GM19035 (cell line): ENCODE measurements at regions not wholly inside any gene's neighbourhood (a gene's known extent, or its start where the extent isn't known, plus 50 kb on each side); places are given as distances from the start of the nearest gene placed in this dataset.
"Not testable (repeated sequence)": the region's sequence is repeated elsewhere in the genome, so short reads cannot be mapped to it uniquely, and the experiment has no call there.

ENCODE experiments used
- ATAC-seq: cut with Tn5 transposase; IDR thresholded peaks from one replicate; pipeline ENCODE4 v1.9.1; 2021; ENCODE audit not compliant: unreplicated experiment

DNA sequence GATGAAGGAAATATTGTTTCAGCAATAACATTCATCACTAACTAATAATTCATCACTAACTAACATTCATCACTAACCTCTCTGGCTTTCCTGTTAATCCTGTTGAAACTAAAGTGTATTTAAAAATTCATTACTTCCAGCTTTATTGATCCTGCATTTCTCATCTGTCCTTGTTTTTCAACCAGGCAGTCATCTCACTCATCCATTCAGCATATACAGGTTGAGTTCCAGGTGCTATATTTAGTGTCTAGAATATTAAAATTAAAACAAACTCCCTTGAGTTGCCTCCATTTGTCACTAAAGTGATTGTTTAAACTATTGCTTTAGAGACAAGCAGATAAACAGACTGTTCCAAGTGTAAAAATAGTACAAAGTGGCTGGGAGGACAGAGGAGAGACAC lies 58.1 kb downstream of the ATXN7L3B start:
- ATAC-seq = no peak

DNA sequence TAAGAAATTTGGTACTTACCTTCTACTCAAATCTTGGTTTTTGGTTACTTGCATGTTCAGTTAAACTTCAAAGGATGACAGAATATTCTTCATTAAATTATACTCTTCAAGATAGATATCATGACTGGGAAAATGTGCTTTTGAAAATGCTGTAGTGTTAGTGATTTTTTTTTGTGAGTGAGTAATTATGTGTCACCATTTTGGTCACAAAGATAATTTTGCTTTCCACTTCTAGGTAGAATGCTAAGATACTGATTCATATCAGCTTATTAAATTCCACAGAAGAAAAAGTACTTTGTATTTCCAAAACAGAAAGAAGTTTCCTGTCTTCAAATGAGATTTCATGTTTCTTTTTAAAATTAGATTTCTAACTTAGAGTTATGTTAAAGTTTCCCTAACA lies 61.2 kb downstream of the ATXN7L3B start:
- ATAC-seq = no peak

DNA sequence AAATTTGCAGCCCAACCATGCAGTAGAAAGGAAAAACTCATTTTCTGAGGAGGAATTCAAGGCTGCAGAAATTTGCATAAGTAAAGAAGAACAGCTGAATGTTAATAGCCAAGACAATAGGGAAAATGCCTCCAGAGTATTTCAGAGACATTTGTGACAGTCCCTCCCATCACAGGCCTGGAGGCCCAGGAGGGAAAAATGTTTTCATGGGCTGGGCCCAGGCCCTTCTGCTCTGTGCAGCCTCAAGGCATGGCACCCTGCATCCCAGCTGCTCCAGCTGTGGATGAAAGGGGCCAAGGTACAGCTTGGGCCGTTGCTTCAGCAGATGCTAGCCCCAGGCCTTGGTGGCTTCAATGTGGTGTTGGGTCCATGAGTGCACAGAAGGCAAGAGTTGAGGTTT lies 62.3 kb downstream of the ATXN7L3B start:
- ATAC-seq = no peak

DNA sequence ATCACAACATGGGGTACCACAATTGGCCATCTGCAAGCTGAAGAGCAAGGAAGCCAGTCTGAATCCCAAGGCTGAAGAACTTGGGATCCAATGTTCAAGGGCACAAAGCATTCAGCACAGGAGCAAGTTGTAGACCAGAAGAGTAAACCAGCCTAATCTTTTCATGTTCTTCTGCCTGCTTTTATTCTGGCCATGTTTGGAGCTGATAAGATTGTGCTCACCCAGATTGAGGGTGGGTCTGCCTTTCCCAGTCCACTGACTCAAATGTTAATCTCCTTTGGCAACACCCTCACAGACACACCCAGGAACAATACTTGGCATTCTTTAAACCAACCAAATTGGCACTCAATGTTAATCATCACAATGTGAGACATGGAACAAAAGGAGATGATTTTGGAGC lies 63.2 kb downstream of the ATXN7L3B start:
- not testable (repeated sequence) for ATAC-seq

DNA sequence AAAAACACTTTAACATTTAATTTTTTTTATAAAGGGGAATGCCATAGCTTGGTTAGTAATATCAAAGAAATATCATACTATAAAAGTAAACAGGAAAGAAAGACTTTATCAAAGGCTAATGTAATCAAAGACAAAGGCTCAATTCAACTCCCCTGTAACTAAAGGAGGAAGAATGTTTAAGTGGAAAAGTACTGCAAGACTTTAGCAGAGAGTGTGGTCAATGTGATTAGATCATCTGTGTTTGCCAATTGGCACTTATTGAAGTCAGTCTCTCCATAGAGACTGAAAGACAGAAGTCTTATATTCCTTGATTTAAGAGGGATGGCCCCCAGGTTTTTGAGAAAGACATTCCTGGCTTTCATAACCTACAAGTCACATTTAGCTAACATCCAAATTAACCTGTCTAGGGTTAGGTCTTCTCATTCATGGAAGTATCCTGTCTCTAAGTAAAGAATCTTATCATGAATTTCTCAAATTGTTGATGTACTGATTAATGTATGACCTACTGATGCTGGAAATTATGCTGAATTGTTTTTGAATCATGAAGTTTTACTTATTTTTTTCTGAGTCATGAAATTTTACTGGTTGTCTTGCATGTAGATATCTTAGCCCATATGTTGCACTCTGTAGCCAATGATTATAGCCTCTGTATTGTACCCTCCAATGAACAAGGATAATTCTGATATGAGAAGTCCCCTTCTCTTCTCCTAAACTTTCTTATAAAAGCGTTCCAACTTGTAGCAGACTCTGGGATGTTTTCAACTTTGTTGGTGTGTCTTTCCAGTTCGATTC lies 65.4 kb downstream of the ATXN7L3B start:
- no peak for ATAC-seq

DNA sequence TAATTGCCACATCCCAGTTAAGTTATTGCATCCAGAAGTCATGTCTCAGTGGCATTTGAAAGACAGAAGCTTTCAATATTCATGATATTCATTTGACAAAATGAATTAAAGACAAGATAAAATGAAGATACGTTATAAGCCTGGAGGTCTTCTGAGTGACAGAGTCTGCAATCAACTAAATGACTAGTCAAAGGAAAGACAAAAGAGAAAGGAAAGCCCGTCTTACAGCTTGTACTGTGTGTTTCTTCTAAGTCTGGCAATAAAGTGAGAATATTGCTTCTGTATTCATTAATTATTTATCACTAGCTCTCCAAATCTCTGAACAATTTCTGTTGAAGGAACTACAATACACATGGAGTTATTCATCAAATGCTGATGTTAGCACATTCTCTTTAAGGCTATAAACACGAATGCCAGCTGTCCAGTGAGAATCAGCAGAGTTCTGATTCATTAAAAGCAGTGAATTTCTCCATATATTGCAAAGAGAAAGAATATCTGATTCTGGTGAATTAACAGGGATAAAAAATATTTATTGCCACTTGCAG lies 70.7 kb downstream of the ATXN7L3B start:
- ATAC-seq = no peak

DNA sequence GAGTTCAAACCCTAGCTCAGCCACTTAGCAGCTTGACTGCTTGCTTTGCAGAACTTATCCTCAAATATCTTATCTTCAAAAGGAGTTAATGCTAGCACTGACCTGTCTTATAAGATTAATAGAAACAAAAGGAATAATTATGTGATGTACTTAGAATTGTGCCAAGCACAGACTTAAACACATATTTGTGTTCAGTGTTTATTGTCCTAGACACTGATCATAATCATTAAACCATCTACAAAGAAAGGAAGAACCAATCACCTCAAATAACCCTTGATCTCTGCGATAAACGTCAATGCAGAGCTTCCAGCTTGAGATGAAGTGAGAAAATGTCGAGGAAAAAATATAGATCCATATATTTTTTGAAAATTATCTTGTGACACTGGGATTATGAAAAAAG lies 73.1 kb downstream of the ATXN7L3B start:
- no peak for ATAC-seq

DNA sequence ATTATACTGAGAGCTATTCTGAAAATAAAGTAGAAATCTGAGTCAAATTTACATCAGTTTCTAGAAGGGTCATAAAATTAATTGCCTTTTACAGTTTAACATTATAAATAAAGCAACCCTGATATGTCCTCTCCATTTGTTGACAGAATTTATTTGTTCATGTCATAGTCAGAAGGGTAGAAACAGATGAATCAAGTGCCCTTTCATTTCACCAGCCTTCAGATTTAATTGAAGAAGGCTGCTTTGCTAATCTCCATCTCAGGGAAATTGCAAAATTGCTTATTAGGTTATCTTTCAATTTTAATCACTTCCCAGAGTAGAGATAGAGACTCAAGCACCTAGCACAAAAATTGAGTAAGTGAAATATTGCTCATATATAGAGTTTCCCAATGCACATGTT lies 76.8 kb downstream of the ATXN7L3B start:
- no peak for ATAC-seq

DNA sequence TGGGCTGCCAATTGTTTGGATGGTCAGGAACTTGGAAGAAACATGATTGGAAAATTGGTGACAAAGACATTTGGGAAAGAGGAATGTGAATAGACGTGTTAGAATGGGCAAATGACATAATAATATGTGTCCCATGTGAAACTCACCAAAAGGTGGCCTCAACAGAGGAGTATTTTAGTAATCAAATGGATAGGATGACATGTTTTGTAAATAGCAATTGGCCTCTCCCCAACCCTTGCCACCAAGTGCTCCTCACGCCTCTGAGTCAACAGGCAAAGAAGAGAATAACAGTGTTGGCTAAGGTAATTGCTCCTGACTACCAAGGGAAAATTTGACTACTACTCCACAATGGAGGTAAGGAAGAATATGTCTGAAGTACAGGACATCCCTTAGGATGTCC lies 81.4 kb downstream of the ATXN7L3B start:
- no peak for ATAC-seq

DNA sequence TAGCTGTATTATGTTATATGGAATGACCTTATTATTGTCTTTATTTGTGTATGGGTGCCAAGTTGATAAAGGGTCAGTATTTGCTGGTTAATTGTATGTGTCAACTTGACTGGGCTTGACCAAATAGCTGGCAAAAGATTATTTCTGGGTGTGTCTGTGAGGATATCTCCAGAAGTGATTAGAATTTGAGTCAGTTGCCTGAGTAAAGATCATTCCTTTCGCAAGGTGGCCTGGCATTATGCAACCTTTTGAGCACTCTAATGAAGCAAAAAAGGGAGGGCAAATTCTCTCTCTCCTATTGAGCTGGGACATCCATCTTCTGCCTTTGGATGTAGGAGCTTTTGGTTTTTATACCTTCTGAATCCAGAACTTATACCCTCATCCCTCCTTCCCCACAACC lies 82.2 kb downstream of the ATXN7L3B start:
- no peak for ATAC-seq

DNA sequence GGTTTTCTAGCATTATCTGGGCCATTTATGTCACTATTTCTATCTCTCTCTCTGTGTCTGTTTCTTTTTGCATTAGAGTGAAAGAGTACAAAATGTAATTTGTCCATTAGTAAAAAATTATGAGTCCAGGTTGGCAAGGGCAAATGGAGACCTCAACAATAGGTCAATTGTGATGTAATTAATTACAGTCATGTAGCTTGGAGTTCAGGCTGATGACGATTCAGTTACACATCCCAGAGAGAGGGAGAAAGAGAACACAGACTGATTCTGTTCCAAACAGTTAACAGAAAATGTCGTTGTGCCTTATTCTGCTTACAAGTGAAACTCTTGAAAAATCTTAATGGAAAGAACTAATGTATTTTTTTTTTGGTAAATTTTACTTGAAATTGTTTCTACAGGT lies 83.3 kb downstream of the ATXN7L3B start:
- ATAC-seq = no peak

DNA sequence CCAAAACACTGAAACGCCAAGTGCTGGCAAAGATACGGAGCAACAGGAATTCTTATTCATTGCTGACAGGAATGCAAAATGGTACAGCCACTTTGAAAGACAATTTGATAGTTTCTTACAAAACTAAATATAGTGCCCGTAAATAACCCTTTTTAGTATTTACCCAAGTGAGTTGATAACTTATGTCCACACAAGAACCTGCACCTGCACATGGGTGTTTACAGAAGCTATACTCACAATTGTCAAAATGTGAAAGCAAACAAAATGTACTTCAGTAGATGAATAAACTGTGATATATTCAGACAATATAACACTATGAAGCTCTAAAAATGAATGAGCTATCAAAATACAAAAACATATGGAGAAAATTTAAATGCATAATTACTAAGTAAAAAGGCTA lies 86.6 kb downstream of the ATXN7L3B start:
- ATAC-seq = no peak

DNA sequence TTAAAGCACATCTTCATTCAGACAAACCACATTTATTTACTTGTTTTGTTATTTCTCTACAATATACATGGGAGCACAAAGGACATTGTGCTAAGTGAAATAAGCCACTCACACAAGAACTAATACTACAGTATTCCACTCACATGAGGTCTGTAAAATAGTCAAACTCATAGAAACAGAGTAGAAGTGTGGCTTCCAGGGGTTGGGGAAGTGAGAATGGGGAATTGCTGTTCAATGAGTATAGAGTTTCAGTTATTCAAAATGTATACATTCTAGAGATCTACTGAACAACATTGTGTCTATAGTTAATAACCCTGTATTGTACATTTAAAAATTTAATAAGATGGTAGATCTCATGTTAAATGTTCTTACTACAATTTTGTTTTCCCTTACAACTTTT lies 88.8 kb downstream of the ATXN7L3B start:
- no peak for ATAC-seq

DNA sequence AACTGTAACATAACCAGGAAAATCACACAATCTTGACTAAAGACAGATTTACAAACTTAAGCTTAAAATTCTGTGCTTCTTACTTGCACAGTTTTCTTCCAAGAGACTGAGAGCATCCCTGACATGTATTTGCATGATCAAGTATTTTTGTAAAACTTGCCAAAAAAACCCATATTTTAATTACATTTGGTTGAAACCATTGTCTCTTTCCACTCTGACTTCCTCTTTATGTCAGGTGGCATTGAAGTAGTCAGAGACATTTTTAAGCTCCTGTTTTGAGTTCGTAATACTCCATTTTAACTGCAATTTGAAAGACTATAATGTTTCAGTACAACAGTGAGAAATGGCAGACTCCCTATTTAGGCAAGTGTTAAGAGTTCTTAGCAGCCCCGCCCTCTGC lies 103.6 kb downstream of the ATXN7L3B start:
- ATAC-seq = no peak

DNA sequence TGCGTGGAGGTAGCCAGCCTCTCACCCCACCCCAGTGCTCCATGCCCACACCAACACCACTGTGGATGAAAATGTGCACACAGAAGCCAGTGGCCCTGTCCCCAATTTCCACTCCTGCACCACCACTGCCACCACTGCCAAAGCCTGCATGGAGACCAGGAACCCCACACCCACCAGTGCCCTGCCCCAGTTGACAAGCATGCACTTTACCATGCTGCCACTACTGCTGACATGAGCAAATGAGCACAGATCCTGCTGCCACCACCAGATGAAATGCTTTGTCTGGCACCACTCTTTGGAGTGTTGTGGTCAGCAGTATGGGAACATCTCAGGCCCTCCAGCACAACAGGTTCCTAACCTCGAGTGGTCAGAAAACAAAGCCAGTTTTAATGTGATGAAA lies 104.1 kb downstream of the ATXN7L3B start:
- no peak for ATAC-seq

DNA sequence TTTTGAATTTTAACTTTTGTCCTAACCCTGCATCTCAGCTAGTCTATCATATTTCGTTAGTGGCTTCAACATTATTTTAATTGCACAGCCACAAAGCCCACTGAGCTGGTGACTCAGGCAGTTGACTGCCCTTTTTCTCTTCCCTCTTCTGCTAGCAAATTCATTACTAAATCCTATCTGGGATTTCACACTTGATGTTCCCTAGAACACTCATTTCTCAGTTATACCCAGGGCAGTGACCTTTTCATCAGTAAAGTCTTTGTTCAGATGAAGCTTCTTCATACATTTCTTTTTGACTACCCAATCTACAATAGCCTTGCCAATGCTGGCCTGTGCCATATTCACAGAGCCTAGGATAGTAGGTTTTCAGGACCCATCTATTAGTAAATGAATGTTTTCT lies 107.0 kb downstream of the ATXN7L3B start:
- ATAC-seq = no peak

DNA sequence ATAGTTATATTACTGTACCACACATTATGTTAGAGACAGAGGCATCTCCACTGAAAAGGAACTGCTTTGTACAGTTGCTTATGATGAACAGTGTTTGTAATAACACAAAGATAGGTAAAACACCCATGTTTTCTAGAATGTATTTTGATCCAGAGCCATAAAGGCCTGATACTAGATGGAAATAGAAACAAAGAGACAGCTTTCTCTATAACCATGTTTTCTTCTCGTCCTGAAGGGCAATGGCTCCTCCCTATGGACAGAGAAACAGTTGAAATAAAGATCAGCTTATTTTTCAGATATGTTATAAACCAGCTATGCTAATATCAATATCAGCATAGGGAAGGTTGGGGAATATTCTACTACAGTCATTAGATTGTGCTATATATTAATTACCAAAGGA lies 109.2 kb downstream of the ATXN7L3B start:
- no peak for ATAC-seq

DNA sequence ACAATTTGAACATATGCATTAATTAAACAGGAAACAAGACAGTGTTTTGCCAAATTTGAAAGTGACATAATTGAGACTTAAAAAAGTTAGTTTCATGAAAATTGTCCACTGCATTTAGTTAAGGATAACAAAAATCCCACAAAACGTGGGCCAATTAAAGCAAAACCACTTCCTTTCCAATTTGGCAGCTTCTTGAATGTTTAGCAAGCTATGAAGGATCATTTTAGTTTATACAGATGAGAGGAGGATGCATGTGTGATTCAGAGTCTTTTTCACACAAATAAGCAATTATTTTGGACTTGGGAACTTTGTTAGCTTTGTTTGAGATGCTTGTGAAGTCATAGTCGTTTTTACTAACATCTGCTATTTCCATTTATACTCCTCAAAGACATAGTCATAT lies 109.6 kb downstream of the ATXN7L3B start:
- no peak for ATAC-seq

DNA sequence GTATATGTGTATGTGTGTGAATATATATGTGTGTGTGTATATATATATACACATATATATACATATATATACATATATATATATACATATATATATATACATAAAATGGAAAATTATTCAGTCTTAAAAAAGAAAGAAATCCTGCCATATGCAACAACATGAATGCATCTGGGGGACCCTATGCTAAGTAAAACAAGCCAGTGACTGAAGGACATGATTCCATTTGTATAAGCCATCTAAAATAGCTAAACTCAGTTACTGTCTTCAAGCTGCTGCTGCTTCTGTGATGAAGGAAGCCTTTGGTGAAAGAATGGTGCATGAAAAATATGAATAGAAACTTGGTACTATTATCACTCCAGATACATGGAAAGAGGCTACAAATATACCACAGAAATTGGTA lies 118.6 kb downstream of the ATXN7L3B start:
- no peak for ATAC-seq

DNA sequence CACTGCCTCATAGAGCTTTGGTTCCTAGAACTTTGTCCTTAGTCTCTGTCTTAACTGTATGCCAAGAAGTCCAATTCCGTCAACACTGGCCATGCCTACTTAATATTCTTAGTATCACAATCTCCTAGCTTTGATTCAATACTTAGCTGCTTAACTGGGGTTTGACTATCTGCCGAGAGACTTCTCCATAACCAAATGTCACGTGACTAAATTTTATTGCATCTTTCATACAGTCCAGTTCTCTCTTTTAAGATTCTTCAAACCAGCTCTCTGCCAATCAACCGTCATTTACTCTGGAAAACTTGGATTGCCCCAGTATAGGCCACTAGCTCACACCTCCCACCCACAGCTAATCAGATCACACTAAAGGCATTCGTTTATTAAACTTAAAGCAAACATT lies 122.8 kb downstream of the ATXN7L3B start:
- no peak for ATAC-seq

DNA sequence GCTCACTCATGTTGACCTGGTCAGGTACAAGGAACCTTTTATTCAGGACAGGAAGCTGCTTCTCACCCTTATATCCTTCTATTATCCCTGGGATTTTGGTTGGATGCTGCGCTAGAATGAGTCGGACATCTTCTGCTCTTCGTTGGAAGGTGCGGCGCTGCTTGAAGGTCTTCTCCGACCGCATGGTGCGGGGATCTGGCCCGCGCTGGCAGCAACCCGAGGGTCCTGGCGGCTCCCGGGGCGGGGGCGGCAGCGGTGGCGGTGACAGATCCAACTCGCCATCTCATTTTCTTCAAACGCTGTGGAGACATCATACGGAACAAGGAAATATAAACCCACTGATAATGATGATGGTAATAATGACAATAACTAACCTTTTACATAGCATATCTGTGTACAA lies 126.3 kb downstream of the ATXN7L3B start:
- ATAC-seq = no peak

DNA sequence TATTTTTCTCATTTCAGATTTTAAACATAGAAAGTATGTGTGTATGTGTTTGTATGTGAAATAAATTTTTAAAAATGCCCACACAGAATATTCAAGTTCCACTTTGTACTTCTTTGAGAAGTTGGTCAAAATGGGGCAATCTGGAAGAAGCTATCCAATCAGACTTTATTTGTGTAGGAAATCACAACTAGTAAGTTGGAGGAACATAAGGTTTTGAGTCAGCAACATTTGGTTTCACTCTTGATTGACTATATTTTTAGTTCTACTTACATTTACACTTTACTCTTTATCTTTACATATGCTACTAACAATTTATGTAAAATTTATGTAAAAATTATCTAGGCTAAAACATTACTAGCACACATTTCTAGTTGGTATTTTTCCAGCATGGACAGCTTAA lies 128.1 kb downstream of the ATXN7L3B start:
- no peak for ATAC-seq

DNA sequence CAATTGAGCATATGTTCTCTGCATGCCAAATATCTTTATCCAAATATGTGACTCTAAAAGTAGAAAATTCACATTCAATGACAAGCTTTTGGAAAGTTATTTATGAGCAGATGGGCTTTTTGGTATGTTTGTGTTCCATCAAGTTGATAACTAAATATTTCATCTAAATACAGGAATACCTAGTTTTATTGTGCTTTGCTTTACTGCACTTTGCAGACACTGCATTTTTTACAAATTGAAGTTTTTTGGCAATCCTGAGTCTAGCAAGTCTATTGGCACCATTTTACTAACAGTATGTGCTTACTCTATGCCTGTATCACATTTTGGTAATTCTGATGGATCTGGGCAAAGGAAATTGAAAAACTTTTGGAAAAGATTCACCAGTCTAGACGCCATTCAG lies 133.8 kb downstream of the ATXN7L3B start:
- ATAC-seq = no peak
